Stomach (tissue), 4 donors: ENCODE measurements at regions not wholly inside any gene's neighbourhood (a gene's known extent, or its start where the extent isn't known, plus 50 kb on each side); places are given as distances from the start of the nearest gene placed in this dataset.

Experiments
- CTCF ChIP-seq, 7 experiments: fragments of 450-650 bp in 4 of 7; fragments of 200-600 bp in 3 of 7; sonication (generic) in 3 of 7; IDR thresholded peaks; one replicate each; pipeline ENCODE4 v1.5.1; 2016 to 2019; ENCODE audit warnings: antibody characterized with exemption in 7 of 7, control low read depth in 2 of 7, mild to moderate bottlenecking in 1 of 7
- EP300 ChIP-seq: sonication (generic); formaldehyde crosslinking; IDR thresholded peaks from one replicate; pipeline ENCODE4 v1.6.1; 2017; ENCODE audit warnings: antibody characterized with exemption
- POLR2A ChIP-seq, 4 donors: fragments of 450-650 bp; IDR thresholded peaks; one replicate each; pipeline ENCODE4 v1.6.1; 2016; ENCODE audit warnings: antibody characterized with exemption in 4 of 4, control low read depth in 2 of 4, mild to moderate bottlenecking in 1 of 4, moderate library complexity in 1 of 4
- POLR2AphosphoS5 ChIP-seq, 3 donors: sonication (generic); formaldehyde crosslinking; IDR thresholded peaks; one replicate each; pipeline ENCODE4 v1.6.1; 2016; ENCODE audit warnings: antibody characterized with exemption in 3 of 3

GRCh38 chr4:155073852-155074251, 134.6 kb upstream of the NPY2R start:
- TF ChIP-seq CTCF (IDR thresholded peaks at IDR 0.05) (no peak), EP300 (no peak), POLR2A (IDR thresholded peaks at IDR 0.05) (no peak), POLR2AphosphoS5 (IDR thresholded peaks at IDR 0.05) (no peak)
